CD8-positive, alpha-beta memory T cell (primary cell): ENCODE measurements at regions not wholly inside any gene's neighbourhood (a gene's known extent, or its start where the extent isn't known, plus 50 kb on each side); places are given as distances from the start of the nearest gene placed in this dataset.

Experiments used
- CTCF ChIA-PET: fragments of 350-600 bp; sonication (Branson Sonifier 250); formaldehyde crosslinking; loops from one replicate; lab custom pipeline; 2021; ENCODE audit warnings: antibody characterized with exemption; lab: Charles Lee
- POLR2A ChIA-PET: fragments of 350-600 bp; sonication (Branson Sonifier 250); formaldehyde crosslinking; loops from one replicate; lab custom pipeline; 2021; ENCODE audit warnings: antibody characterized with exemption; lab: Charles Lee
- DNase-seq, 5 donors: peaks; one replicate each; pipeline versions ENCODE4 v3.0.0 to v3.0.0-alpha.2; 2020 to 2022; ENCODE audit warnings: mixed read lengths in 1 of 5
- H3K27ac ChIP-seq: one replicate; pipeline ENCODE4 v1.7.0; 2013; ENCODE audit warnings: low read depth, mild to moderate bottlenecking, low read length, moderate library complexity
- H3K27me3 ChIP-seq: 2 replicates; pipeline ENCODE4 v1.7.0; 2013; ENCODE audit warnings: low read length, mild to moderate bottlenecking; ENCODE audit not compliant: insufficient read depth, poor library complexity, severe bottlenecking
- H3K36me3 ChIP-seq: 2 replicates; pipeline ENCODE4 v1.7.0; 2013; ENCODE audit warnings: mild to moderate bottlenecking, low read length, moderate library complexity; ENCODE audit not compliant: insufficient read depth
- H3K4me1 ChIP-seq: 2 replicates; pipeline ENCODE4 v1.7.0; 2013; ENCODE audit warnings: mild to moderate bottlenecking, low read length, moderate library complexity; ENCODE audit not compliant: insufficient read depth
- H3K4me3 ChIP-seq: 2 replicates; pipeline ENCODE4 v1.7.0; 2013; ENCODE audit warnings: mild to moderate bottlenecking, low read length
- H3K9me3 ChIP-seq: 2 replicates; pipeline ENCODE4 v1.7.0; 2013; ENCODE audit warnings: mild to moderate bottlenecking, low read length
- H3K27ac Mint-ChIP-seq, 8 donors: one replicate each; pipeline ENCODE4 v1.8.0; 2020 to 2021; ENCODE audit warnings: mixed read lengths in 8 of 8, mild to moderate bottlenecking in 6 of 8, inconsistent platforms in 3 of 8, moderate library complexity in 3 of 8
- H3K27me3 Mint-ChIP-seq, 2 donors: one replicate each; pipeline ENCODE4 v1.8.0; 2020 to 2021; ENCODE audit warnings: mixed read lengths in 2 of 2, mild to moderate bottlenecking in 1 of 2, moderate library complexity in 1 of 2
- H3K36me3 Mint-ChIP-seq, 3 donors: one replicate each; pipeline ENCODE4 v1.8.0; 2020 to 2021; ENCODE audit warnings: mixed read lengths in 3 of 3, inconsistent platforms in 1 of 3, mild to moderate bottlenecking in 1 of 3
- H3K4me1 Mint-ChIP-seq, 3 donors: one replicate each; pipeline ENCODE4 v1.8.0; 2020 to 2021; ENCODE audit warnings: mixed read lengths in 3 of 3, inconsistent platforms in 1 of 3, mild to moderate bottlenecking in 1 of 3
- H3K4me3 Mint-ChIP-seq, 7 donors: one replicate each; pipeline ENCODE4 v1.8.0; 2020 to 2021; ENCODE audit warnings: mixed read lengths in 7 of 7, mild to moderate bottlenecking in 6 of 7, moderate library complexity in 4 of 7, inconsistent platforms in 2 of 7
- H3K9me3 Mint-ChIP-seq, 5 donors: one replicate each; pipeline ENCODE4 v1.8.0; 2020 to 2022; ENCODE audit warnings: mixed read lengths in 5 of 5, mild to moderate bottlenecking in 3 of 5, moderate library complexity in 2 of 5, inconsistent platforms in 1 of 5

DNA sequence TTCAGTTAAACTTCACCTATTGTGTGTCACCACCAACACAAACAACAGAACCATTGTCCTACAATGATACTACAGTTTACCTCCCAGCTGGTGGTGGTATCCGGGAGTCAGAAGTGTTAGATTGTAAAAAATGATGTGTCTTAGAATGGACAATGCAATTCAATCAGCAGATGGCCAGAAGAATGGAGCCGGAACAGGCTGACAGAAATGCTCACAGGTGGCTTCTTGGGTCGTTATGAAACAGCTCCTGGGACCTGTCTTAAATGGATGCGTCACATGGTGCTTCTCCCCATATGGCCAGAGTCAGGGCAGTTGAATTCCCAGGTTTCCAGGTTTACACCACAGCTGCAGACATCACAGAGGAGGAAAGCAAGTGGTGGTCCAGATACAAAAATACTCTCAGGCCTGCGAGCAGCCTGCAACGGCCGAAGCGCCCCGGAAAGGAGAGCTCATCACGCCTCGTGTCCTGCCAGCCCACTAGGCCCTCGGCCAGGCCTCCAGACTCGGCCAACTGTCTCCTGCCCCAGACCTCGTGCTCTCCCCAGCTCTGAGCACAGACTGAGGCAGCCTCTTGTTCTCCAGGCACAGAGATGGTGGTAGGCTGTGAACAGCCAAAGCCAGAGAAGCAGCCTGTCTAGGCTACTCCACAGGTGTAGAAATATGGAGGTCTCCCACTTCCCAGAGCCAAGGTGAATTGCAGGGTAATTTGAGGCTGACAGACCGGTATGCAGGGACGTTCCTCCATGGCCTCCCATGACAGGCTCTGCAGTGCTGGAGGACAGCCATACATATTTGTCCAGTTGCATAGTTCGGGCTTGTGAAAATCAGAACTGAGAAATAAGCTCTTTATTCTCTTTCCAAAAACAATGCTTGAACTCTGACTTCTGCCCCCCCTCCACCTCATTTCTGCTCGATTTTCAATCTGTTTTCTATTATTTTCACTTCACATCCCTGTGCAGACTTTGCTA, 98.5 kb upstream of the SPATA31C2 start:
- Mint-ChIP-seq H3K27me3 (peaks cover 31 to 44% of the 10 kb centered on the region in 2 donors), H3K27ac (no peak overlapping the region), H3K4me1 (peaks cover 12 to 18% (median 14%) of the 10 kb centered on the region in 3 donors), H3K36me3 (peaks cover 0 to 4% (median 0%) of the 10 kb centered on the region in 3 donors), H3K4me3 (no peak overlapping the region), H3K9me3 (peaks cover 0 to 9% (median 0%) of the 10 kb centered on the region in 5 donors)
- Histone ChIP-seq H3K4me1 (peaks cover 7% of the 10 kb centered on the region), H3K27me3 (no peaks in the 10 kb centered on the region), H3K27ac (no peak overlapping the region), H3K9me3 (no peaks in the 10 kb centered on the region), H3K4me3 (no peak overlapping the region), H3K36me3 (no peaks in the 10 kb centered on the region)
- no peak for DNase-seq
- CTCF ChIA-PET, result no interaction called here
- POLR2A ChIA-PET, result no interaction called here

GRCh38 chr9:88235615-88236014, 97.3 kb upstream of the SPATA31C2 start:
- H3K27ac Mint-ChIP-seq, result no peak overlapping the region
- CTCF ChIA-PET, result no interaction called here
- peaks cover 12 to 18% (median 14%) of the 10 kb centered on the region in 3 donors for H3K4me1 Mint-ChIP-seq
- peaks cover 30 to 51% of the 10 kb centered on the region in 2 donors for H3K27me3 Mint-ChIP-seq
- DNase-seq, result no peak
- no peak overlapping the region for H3K4me3 Mint-ChIP-seq
- Histone ChIP-seq H3K4me3 (no peak overlapping the region), H3K4me1 (peaks cover 7% of the 10 kb centered on the region), H3K27ac (no peak overlapping the region), H3K27me3 (no peaks in the 10 kb centered on the region), H3K36me3 (no peaks in the 10 kb centered on the region), H3K9me3 (no peaks in the 10 kb centered on the region)
- POLR2A ChIA-PET, result no interaction called here
- H3K9me3 Mint-ChIP-seq, result peaks cover 0 to 9% (median 0%) of the 10 kb centered on the region in 5 donors
- no peaks in the 10 kb centered on the region for H3K36me3 Mint-ChIP-seq

- Histone ChIP-seq H3K36me3 (no peaks in the 10 kb centered on the region), H3K27me3 (no peaks in the 10 kb centered on the region), H3K4me3 (no peak overlapping the region), H3K9me3 (no peaks in the 10 kb centered on the region), H3K4me1 (peaks cover 7% of the 10 kb centered on the region), H3K27ac (no peak overlapping the region)
- H3K9me3 Mint-ChIP-seq, result peaks cover 0 to 9% (median 0%) of the 10 kb centered on the region in 5 donors
- H3K36me3 Mint-ChIP-seq, result no peaks in the 10 kb centered on the region
- peaks cover 12 to 16% (median 13%) of the 10 kb centered on the region in 3 donors for H3K4me1 Mint-ChIP-seq
- H3K27ac Mint-ChIP-seq, result no peak overlapping the region
- POLR2A ChIA-PET, result no interaction called here
- H3K4me3 Mint-ChIP-seq, result no peak overlapping the region
- H3K27me3 Mint-ChIP-seq, result peaks cover 25 to 49% of the 10 kb centered on the region in 2 donors
- CTCF ChIA-PET, result no interaction called here
- DNase-seq, result no peak
Measured at GRCh38 chr9:88234114-88234513, 95.8 kb upstream of the SPATA31C2 start.

DNA sequence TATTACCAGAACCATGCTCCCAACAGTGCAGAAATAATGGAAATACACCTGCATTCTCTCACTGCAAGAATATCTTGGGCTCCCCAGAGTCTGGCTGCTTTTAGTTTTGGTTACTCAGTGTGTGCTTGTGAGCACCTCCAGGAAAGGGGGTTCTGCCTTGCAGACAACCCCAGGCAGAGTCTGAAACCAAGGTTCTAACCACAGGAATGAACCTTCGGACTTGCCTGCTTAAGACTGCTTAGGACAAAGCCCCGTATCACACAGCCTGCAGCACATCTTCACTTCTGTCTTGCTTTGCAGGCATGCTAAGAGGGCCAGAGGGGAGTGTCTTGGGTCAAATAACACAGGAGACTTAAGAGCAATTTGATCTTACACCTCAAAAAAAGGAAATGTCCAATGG, 94.8 kb upstream of the SPATA31C2 start:
- H3K27ac ChIP-seq, result no peak overlapping the region
- no peaks in the 10 kb centered on the region for H3K27me3 ChIP-seq
- Mint-ChIP-seq H3K9me3 (peaks cover 0 to 9% (median 0%) of the 10 kb centered on the region in 5 donors), H3K4me1 (peaks cover 7 to 8% (median 8%) of the 10 kb centered on the region in 3 donors), H3K36me3 (no peaks in the 10 kb centered on the region), H3K4me3 (no peak overlapping the region), H3K27ac (peak overlapping the region in 1 of 8 donors; percentile 28), H3K27me3 (peaks cover 22 to 46% of the 10 kb centered on the region in 2 donors)
- H3K4me3 ChIP-seq, result no peak overlapping the region
- ChIA-PET CTCF (no interaction called here), POLR2A (no interaction called here)
- H3K9me3 ChIP-seq, result no peaks in the 10 kb centered on the region
- DNase-seq, result no peak
- H3K4me1 ChIP-seq, result peaks cover 3% of the 10 kb centered on the region
- no peaks in the 10 kb centered on the region for H3K36me3 ChIP-seq

DNA sequence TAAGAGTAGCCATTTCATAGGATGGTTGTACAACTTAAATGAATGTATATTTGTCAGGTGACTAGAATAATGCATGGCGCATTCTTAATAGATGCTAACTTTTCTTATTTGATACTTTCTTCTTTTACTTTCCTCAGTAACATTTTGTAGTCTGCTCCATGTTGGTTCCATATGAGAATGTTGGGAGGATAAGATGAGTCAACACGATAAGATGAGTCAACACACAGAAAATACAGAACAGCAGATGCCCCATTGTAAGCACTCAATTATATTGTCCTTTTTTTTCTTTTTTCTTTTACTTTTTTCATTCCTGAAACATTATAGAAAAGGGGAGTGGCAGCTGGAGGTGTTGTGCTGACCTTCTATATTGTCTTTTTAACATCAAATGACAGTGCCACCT, 92.3 kb upstream of the SPATA31C2 start:
- DNase-seq, result no peak
- Mint-ChIP-seq H3K36me3 (no peaks in the 10 kb centered on the region), H3K27me3 (peaks cover 18 to 44% of the 10 kb centered on the region in 2 donors), H3K4me3 (no peak overlapping the region), H3K27ac (no peak overlapping the region), H3K4me1 (no peaks in the 10 kb centered on the region), H3K9me3 (peaks cover 0 to 9% (median 0%) of the 10 kb centered on the region in 5 donors)
- Histone ChIP-seq H3K4me1 (no peaks in the 10 kb centered on the region), H3K4me3 (no peak overlapping the region), H3K36me3 (no peaks in the 10 kb centered on the region), H3K27me3 (no peaks in the 10 kb centered on the region), H3K9me3 (no peaks in the 10 kb centered on the region), H3K27ac (no peak overlapping the region)
- CTCF ChIA-PET, result no interaction called here
- POLR2A ChIA-PET, result no interaction called here

DNA sequence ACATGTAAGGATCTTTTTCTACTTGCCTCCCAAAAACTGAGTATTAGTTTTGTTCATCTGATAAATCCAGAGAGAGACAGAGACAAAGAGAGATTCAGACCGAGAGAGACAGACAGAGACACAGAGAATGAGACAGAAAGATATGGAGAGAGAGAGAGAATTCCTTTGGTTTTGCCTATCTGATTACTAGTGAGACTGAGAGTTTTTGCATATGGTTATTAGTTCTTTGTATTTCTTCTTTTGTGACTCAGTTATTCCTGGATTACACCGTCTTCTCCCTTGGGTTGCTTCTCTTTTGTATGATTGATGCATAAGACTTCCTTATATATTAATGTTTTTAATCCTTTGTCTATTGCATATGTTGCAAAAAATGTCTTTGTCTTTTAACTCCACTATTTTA, 91.2 kb upstream of the SPATA31C2 start:
- H3K27me3 ChIP-seq, result no peaks in the 10 kb centered on the region
- Mint-ChIP-seq H3K4me1 (no peaks in the 10 kb centered on the region), H3K27me3 (peaks cover 18 to 38% of the 10 kb centered on the region in 2 donors), H3K9me3 (peaks cover 0 to 9% (median 0%) of the 10 kb centered on the region in 5 donors), H3K36me3 (no peaks in the 10 kb centered on the region), H3K4me3 (no peak overlapping the region), H3K27ac (no peak overlapping the region)
- H3K9me3 ChIP-seq, result no peaks in the 10 kb centered on the region
- H3K27ac ChIP-seq, result no peak overlapping the region
- H3K4me3 ChIP-seq, result no peak overlapping the region
- no peaks in the 10 kb centered on the region for H3K36me3 ChIP-seq
- ChIA-PET CTCF (no interaction called here), POLR2A (no interaction called here)
- no peaks in the 10 kb centered on the region for H3K4me1 ChIP-seq
- DNase-seq, result no peak

DNA sequence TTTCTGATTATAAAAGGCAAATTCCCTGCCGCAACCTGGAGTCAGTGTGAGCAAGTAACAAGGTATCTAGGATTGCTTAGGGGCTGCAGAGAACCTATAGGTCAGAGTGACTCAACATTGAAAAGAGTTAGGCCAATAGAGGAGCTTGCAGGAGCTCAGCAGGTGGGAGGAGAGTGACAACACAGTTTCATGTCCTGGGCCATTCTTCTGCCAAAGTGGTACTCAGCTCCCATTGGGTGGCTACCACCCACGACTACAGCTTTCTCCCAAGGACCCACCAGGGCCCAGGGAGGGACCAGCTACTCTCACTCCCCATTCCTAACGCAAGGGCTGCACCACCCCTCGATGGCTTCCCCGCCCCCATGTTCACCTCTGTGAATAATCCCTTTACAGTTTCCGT, 86.7 kb upstream of the SPATA31C2 start:
- Mint-ChIP-seq H3K27me3 (peaks cover 4 to 17% of the 10 kb centered on the region in 2 donors), H3K36me3 (no peaks in the 10 kb centered on the region), H3K4me1 (no peaks in the 10 kb centered on the region), H3K4me3 (no peak overlapping the region), H3K27ac (no peak overlapping the region), H3K9me3 (no peaks in the 10 kb centered on the region)
- Histone ChIP-seq H3K4me1 (no peaks in the 10 kb centered on the region), H3K4me3 (no peak overlapping the region), H3K36me3 (no peaks in the 10 kb centered on the region), H3K27ac (no peak overlapping the region), H3K27me3 (no peaks in the 10 kb centered on the region), H3K9me3 (no peaks in the 10 kb centered on the region)
- ChIA-PET POLR2A (no interaction called here), CTCF (no interaction called here)
- no peak for DNase-seq

- Mint-ChIP-seq H3K27ac (peak overlapping the region in 1 of 8 donors; percentile 22), H3K27me3 (peaks cover 11 to 29% of the 10 kb centered on the region in 2 donors), H3K9me3 (no peaks in the 10 kb centered on the region), H3K36me3 (no peaks in the 10 kb centered on the region), H3K4me3 (no peak overlapping the region), H3K4me1 (no peaks in the 10 kb centered on the region)
- ChIA-PET CTCF (interaction anchor here (1.0 kb wide), 1 partner anchor 28 kb away, joined by 3 read pairs; no protein-coding TSS in a partner anchor), POLR2A (no interaction called here)
- no peaks in the 10 kb centered on the region for H3K27me3 ChIP-seq
- no peaks in the 10 kb centered on the region for H3K9me3 ChIP-seq
- H3K36me3 ChIP-seq, result no peaks in the 10 kb centered on the region
- H3K4me3 ChIP-seq, result no peak overlapping the region
- no peak overlapping the region for H3K27ac ChIP-seq
- no peak for DNase-seq
- no peaks in the 10 kb centered on the region for H3K4me1 ChIP-seq
Measured at GRCh38 chr9:88221105-88221504, 82.8 kb upstream of the SPATA31C2 start.
